NCI-H146 (cell line): ENCODE measurements at regions not wholly inside any gene's neighbourhood (a gene's known extent, or its start where the extent isn't known, plus 50 kb on each side); places are given as distances from the start of the nearest gene placed in this dataset.

Source experiments
- DNase-seq: peaks from one replicate; lab custom pipeline; 2025; lab: John Stamatoyannopoulos, UW

DNA sequence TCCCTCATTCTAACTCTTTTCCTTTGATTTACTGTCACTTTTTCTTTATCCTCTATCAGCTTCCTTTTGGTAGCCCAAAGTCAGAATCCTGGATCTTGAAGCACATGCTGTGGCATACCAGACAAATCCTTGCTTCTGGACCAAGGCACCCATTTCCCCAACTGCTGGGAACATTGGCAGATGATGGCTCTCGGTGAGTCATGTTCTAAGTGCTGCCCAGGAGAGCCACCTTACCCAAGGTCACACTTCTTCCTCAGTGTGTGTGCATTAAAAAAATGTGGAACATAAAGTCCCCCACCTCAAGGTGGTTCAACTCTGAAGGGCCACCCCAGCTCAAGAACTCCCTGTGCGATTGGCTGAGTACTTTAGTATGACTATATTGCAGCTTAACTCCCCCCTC, 141.4 kb upstream of the PUM3 start:
- DNase-seq = no peak

GRCh38 chr9:2984491-2984890, 140.6 kb upstream of the PUM3 start:
- no peak for DNase-seq

GRCh38 chr9:2979957-2980610, 136.2 kb upstream of the PUM3 start:
- no peak for DNase-seq

GRCh38 chr9:2972475-2972874, 128.6 kb upstream of the PUM3 start:
- no peak for DNase-seq

DNA sequence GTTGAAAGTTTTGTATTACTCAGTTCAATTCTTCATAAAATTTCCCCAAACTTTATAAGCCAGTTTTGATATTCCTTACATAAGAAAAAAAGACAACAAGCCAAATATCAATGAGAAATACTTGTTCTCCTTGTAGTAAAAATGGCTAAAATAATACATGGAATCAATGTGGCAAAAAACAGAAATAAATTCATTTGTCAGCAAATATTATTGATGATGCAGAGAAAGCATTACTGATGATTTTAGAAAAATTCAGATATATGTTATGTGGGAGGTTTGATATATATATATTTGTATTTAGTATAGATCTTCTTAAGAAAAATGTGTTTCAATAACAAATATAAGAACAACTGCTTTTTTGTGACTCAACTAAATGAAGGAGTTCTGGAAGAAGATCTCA, 127.0 kb upstream of the PUM3 start:
- DNase-seq = no peak

GRCh38 chr9:2967766-2968165, 123.9 kb upstream of the PUM3 start:
- DNase-seq = no peak

GRCh38 chr9:2966565-2967300, 122.8 kb upstream of the PUM3 start:
- no peak for DNase-seq

DNA sequence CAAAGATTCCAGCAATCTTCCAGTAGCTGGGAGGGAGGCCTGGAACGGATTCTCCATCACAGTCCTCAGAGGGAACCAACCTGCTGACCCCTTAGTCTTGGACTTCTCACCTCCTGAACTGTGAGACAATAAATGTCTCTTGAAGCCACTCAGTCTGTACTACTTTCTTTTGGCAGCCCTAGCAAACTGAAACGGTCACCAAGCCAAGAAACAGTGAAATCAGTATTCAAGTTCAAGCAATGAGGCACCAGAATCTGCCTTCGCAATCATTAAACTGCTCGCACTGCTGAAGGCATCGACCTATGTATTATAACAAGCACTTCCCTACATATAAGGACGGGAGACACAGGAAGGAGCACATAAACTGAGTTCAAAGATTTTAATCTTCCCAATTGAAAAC, 120.6 kb upstream of the PUM3 start:
- DNase-seq = no peak

- no peak for DNase-seq
Measured at GRCh38 chr9:2963307-2963706, 119.4 kb upstream of the PUM3 start.

GRCh38 chr9:2962471-2963172, 118.7 kb upstream of the PUM3 start:
- DNase-seq = no peak

DNA sequence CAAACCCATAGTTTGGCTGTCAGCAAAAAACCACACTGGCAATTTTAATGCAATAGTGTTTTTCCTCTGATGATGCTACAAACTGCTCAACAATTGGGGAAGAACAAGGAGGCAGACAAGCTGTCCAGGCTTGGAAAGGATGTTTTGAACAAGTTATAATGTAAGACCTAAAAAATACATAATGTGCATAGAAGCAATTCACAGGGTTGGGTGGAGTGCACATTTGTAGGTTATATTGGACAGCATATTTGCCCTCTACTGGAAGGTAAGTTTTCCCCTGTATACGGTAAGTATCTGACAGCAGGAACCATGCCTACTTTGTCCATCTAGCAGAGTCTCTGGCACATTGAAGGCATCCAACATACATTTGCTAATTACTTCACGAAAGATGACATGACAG, 114.3 kb upstream of the PUM3 start:
- DNase-seq = no peak

DNA sequence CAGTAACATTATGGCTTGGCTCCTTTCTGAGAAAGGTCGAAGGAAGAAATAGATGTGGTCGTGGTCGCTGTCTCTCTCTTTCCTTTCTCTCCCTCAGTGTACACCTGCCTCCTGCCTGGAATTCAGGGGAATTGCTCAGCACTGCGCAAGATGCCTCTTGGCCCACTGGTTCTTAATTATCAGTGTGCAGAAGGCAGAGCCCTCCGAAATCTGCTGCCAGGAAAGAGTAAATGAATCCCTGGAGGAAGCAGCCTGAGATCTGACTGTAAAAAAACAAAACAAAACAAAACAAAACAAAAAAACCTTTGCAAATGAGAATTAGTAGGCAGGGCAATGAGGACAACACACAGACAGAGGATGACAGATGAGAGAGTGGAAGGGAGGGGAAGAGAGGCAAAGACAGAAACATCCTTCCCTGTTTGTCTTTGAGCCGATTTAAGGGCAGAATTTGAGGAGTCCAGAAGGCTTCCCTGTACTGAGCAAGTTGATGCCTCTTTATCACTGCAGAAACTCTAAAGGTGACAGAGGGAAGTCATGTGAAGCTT, 113.8 kb upstream of the PUM3 start:
- DNase-seq = no peak

DNA sequence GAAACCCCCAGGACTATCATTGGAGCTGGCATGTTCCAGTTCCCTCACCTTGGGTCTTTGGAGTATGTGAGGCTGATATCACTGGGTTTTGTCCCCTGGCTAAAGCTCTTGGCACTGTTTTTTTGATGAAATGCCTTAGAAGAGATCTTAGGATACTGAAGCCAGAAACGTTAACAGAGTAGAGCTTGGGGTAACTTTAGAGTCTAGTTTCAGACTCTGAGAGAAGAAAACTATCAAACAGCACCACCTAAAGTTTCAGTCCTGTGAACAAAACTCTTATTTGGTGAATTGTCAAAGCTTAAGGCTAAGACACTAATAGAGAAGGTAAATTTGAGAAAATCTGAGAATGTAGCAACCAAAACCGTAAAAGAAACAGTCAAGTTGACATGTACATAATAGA, 111.7 kb upstream of the PUM3 start:
- DNase-seq = no peak

GRCh38 chr9:2939368-2939767, 95.5 kb upstream of the PUM3 start:
- DNase-seq = no peak

DNA sequence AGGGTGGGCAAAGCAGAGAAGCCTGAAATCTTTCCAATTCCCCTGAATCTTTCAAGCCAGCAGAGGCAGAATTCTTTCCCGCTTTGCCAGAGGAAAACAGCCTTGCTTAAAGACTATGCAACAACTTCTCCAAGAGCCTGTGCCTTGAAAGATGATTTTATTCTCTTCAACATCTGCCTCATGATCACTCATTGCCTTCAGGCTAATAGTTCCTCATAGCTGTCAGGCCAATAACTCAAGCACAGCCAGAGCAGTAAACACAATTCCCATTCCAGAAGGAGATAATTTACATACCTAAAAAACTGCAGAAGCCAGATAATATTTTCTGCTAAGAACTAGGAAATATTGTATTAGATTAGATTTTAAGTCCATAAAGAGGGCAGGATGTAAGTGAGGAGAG, 92.3 kb upstream of the PUM3 start:
- no peak for DNase-seq

- no peak for DNase-seq
Measured at GRCh38 chr9:2934883-2935282, 91.0 kb upstream of the PUM3 start.

DNA sequence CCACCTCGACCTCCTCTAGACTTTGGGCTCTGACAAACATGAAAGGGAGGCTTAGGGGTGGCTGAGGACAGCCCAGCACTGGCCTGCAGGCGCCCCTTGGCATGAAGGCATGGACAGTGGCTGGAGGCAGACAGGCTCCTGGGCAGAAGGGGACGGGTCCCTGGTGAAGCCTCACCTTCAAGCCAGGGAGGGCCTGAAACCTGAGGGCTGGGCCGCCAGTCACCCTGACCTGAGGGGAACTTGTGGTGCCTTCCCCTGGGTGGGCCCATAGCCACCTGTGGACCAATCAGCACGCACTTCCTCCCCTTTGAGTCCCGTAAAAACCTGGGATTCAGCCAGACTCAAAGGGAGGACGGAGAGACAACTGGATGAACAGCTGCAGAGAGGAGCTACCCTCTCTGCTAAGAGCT, 90.4 kb upstream of the PUM3 start:
- no peak for DNase-seq

DNA sequence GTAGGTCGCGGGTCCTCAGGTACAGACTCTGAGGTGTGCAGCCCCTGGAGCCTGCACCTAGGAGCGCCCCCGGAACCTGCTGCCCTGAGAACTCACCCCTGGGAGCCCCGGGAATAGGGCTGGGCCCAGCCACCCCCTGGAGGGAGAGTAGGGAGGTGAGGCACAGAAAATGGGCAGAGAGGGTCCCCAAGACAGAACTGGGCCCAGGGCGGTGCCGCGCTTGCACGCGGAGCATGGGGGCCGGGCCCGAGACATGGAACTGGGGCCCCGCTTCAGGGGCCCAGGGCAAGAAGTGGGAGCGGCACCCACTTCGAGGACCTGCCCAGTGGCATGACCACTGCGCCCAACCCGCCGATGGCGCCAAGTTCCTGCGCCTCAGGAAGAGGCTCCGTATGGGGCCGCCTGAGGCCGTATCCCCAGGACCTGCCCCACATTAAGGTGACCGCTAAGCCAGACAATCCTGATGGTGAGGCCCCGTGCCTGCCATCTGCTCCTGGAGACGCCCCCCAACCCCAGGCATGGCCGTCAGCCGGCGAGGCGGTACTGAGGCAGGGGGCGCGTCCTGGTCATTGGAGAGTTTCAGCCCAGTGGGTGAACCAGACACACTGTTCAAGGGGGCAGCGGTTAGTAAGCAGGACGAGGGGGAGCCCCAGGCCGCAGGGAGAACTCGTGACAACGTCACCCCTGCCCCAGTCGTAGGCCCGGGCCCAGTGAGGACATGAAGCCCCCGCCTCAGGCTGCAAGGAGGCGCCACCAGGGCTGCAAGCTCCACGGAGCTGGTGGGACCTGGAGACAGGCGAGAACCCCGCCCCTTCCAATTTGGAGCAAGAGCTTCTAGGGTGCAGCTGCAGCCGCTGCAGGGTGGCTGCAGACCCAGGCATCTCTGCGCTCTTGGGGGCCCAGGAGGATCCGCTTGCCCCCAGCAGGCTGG, 89.5 kb upstream of the PUM3 start:
- no peak for DNase-seq

GRCh38 chr9:2928411-2928810, 84.5 kb upstream of the PUM3 start:
- DNase-seq = no peak

DNA sequence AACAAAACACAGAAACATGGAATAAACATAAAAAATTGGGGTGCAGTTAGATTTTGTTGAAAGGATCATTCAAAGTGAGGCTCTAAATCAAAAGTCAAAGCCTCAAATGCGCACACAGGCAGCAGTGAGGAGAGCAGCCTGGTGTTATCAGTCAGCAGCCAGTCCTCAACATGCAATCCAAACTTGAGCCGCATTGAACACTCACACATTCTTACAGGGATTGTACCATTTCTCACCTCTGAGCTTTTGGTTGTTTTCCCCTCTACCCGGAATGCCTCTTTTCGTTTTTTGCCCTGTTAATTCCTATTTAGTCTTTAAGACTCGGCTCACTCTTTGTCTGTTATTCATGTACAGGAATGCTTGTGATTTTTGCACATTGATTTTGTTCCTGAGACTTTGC, 81.1 kb upstream of the PUM3 start:
- no peak for DNase-seq

- DNase-seq = no peak
Measured at GRCh38 chr9:2924380-2924768, 80.5 kb upstream of the PUM3 start.

- DNase-seq = no peak
Measured at GRCh38 chr9:2923766-2924379, 80.0 kb upstream of the PUM3 start.
